GM23338 (cell line): ENCODE measurements at regions not wholly inside any gene's neighbourhood (a gene's known extent, or its start where the extent isn't known, plus 50 kb on each side); places are given as distances from the start of the nearest gene placed in this dataset.

ENCODE experiments used
- ATAC-seq: fragments of 200-7000 bp; cut with Tn5 transposase; 3 replicates; pipeline ENCODE4 v1.9.1; 2020
- DNase-seq: peaks from one replicate; pipeline ENCODE4 v3.0.0-alpha.2; 2015; ENCODE audit warnings: low spot score
- H2AFZ ChIP-seq: fragments of 200-600 bp; sonication (generic); 2 replicates; pipeline ENCODE4 v1.8.0; 2016; ENCODE audit warnings: antibody characterized with exemption, mild to moderate bottlenecking, moderate library complexity
- H3F3A ChIP-seq: fragments of 200-600 bp; sonication (generic); replicated peaks from 2 replicates; pipeline ENCODE4 v1.8.0; 2017; ENCODE audit warnings: antibody characterized with exemption, mixed run types, low read depth
- H3K27ac ChIP-seq: fragments of 200-600 bp; sonication (generic); 2 replicates; pipeline ENCODE4 v1.6.1; 2016; ENCODE audit warnings: low read depth
- H3K27me3 ChIP-seq: fragments of 200-600 bp; sonication (generic); 2 replicates; pipeline ENCODE4 v1.8.0; 2016; ENCODE audit warnings: mild to moderate bottlenecking, mixed run types, moderate library complexity; ENCODE audit not compliant: insufficient read depth
- H3K36me3 ChIP-seq: fragments of 200-600 bp; sonication (generic); 2 replicates; pipeline ENCODE4 v1.8.0; 2016; ENCODE audit warnings: mild to moderate bottlenecking; ENCODE audit not compliant: insufficient read depth
- H3K4me1 ChIP-seq: fragments of 200-600 bp; sonication (generic); 2 replicates; pipeline ENCODE4 v1.8.0; 2016; ENCODE audit warnings: mild to moderate bottlenecking, moderate library complexity; ENCODE audit not compliant: insufficient read depth
- H3K4me2 ChIP-seq: fragments of 200-600 bp; sonication (generic); 2 replicates; pipeline ENCODE4 v1.7.1; 2017; ENCODE audit warnings: mixed run types
- H3K4me3 ChIP-seq: fragments of 200-600 bp; sonication (generic); 2 replicates; pipeline ENCODE4 v1.6.1; 2016; ENCODE audit warnings: mixed run types
- H3K79me2 ChIP-seq: fragments of 200-600 bp; sonication (generic); replicated peaks from 2 replicates; pipeline ENCODE4 v1.8.0; 2017; ENCODE audit warnings: mild to moderate bottlenecking; ENCODE audit not compliant: insufficient read depth
- H3K9me2 ChIP-seq: fragments of 200-600 bp; sonication (generic); 2 replicates; pipeline ENCODE4 v1.8.0; 2017; ENCODE audit not compliant: insufficient read depth
- H4K20me1 ChIP-seq: fragments of 200-600 bp; sonication (generic); replicated peaks from 2 replicates; pipeline ENCODE4 v1.8.0; 2017; ENCODE audit warnings: mild to moderate bottlenecking; ENCODE audit not compliant: insufficient read depth
- H3K27ac Mint-ChIP-seq: 2 replicates; pipeline ENCODE4 v1.8.0; 2020; ENCODE audit warnings: inconsistent platforms, mild to moderate bottlenecking, moderate library complexity, mixed read lengths
- H3K27me3 Mint-ChIP-seq: 3 replicates; pipeline ENCODE4 v1.8.0; 2022; ENCODE audit warnings: low read depth, mild to moderate bottlenecking, moderate library complexity, mixed read lengths, inconsistent platforms; ENCODE audit not compliant: insufficient read depth, poor library complexity
- H3K36me3 Mint-ChIP-seq: 3 replicates; pipeline ENCODE4 v1.8.0; 2021; ENCODE audit warnings: low read depth, mild to moderate bottlenecking, inconsistent platforms, moderate library complexity, mixed read lengths
- H3K4me1 Mint-ChIP-seq: 3 replicates; pipeline ENCODE4 v1.8.0; 2020; ENCODE audit warnings: mild to moderate bottlenecking, inconsistent platforms, mixed read lengths
- H3K4me3 Mint-ChIP-seq: 3 replicates; pipeline ENCODE4 v1.8.0; 2021; ENCODE audit warnings: moderate library complexity, mild to moderate bottlenecking, inconsistent platforms, mixed read lengths
- H3K9me3 Mint-ChIP-seq: 3 replicates; pipeline ENCODE4 v1.8.0; 2020; ENCODE audit warnings: moderate library complexity, mild to moderate bottlenecking, inconsistent platforms, mixed read lengths
- CREB1 ChIP-seq: fragments of 250-450 bp; sonication (Bioruptor Pico); IDR thresholded peaks from 2 replicates; pipeline ENCODE4 v1.5.0; 2020; ENCODE audit warnings: low read depth, mild to moderate bottlenecking, moderate library complexity
- CTCF ChIP-seq, 2 experiments: fragments of 200-600 bp in 1 of 2; sonication (generic) in 1 of 2; conservative IDR thresholded peaks; 2 replicates each; pipeline versions ENCODE4 v1.5.1 to v1.6.1; 2016 to 2017; ENCODE audit warnings: antibody characterized with exemption in 2 of 2, low read depth in 2 of 2, mild to moderate bottlenecking in 2 of 2, moderate library complexity in 1 of 2
- EZH2 ChIP-seq: fragments of 200-600 bp; sonication (generic); IDR thresholded peaks from one replicate; pipeline ENCODE4 v1.8.0; 2017; ENCODE audit warnings: antibody characterized with exemption, mild to moderate bottlenecking, low read depth; ENCODE audit not compliant: unreplicated experiment
- EZH2phosphoT487 ChIP-seq: fragments of 200-600 bp; sonication (generic); IDR thresholded peaks from one replicate; pipeline ENCODE4 v1.8.1; 2018; ENCODE audit warnings: antibody characterized with exemption; ENCODE audit not compliant: unreplicated experiment
- JUNB ChIP-seq: IDR thresholded peaks from one replicate; pipeline ENCODE4 v1.6.1; 2016; ENCODE audit warnings: antibody characterized with exemption; ENCODE audit not compliant: unreplicated experiment
- NANOG ChIP-seq: IDR thresholded peaks from 2 replicates; pipeline ENCODE4 v1.6.1; 2016; ENCODE audit warnings: antibody characterized with exemption, borderline replicate concordance
- POLR2AphosphoS5 ChIP-seq: IDR thresholded peaks from 2 replicates; pipeline ENCODE4 v1.6.1; 2016; ENCODE audit warnings: antibody characterized with exemption, low read depth
- REST ChIP-seq: IDR thresholded peaks from one replicate; pipeline ENCODE4 v1.6.1; 2018; ENCODE audit warnings: antibody characterized with exemption; ENCODE audit not compliant: unreplicated experiment
- STAT1 ChIP-seq: IDR thresholded peaks from one replicate; pipeline ENCODE4 v1.6.1; 2016; ENCODE audit warnings: antibody characterized with exemption; ENCODE audit not compliant: unreplicated experiment
- ZNF114 ChIP-seq: fragments of 250-450 bp; sonication (Bioruptor Pico); IDR thresholded peaks from 2 replicates; pipeline ENCODE4 v1.5.0; 2020; ENCODE audit warnings: mild to moderate bottlenecking, moderate library complexity
- ZNF331 ChIP-seq: fragments of 250-450 bp; sonication (Bioruptor Pico); IDR thresholded peaks from 2 replicates; pipeline ENCODE4 v1.5.0; 2020; ENCODE audit warnings: low read depth, mild to moderate bottlenecking, moderate library complexity
- ZNF462 ChIP-seq: fragments of 250-450 bp; sonication (Bioruptor Pico); IDR thresholded peaks from 2 replicates; pipeline ENCODE4 v1.5.0; 2020; ENCODE audit warnings: mild to moderate bottlenecking, moderate library complexity
- TF ChIP-seq, protein P1 (sequence below): IDR thresholded peaks from 2 replicates; pipeline ENCODE4 v1.6.1; 2016; ENCODE audit warnings: antibody characterized with exemption

DNA sequence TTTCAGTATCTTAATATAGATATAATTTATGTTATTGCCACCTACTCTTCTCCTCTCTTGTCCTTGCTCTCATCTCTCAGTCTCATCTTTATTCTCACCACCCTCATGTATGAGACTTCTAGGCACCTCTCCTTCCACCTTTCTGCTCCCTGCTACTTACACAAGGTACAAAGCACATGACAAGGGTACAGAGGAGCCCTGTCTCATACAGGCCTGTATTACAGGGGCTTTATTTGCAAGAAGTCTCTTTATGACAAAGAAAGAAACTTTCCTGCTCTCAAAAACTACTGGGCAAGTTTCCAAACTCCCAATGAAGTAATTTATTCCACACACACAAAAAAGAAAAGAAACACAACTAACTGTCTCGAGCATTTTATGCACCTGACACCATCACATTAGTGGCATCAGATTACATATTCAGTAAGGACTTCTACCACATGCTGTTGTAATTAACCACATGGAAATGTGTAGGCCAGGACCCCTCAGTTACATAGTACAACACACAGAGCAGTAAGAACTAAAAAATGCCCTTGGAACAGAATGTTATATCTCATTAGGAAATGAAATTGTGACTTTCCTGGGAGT lies 253.1 kb downstream of the FZD1 start:
- Histone ChIP-seq H4K20me1 (no peaks in the 10 kb centered on the region), H3K4me1 (no peaks in the 10 kb centered on the region), H3K27me3 (no peaks in the 10 kb centered on the region), H3K27ac (no peak overlapping the region), H3K79me2 (no peaks in the 10 kb centered on the region), H3K36me3 (no peaks in the 10 kb centered on the region), H3K9me2 (no peaks in the 10 kb centered on the region; the same call in 1 of the 2 replicates), H3K4me2 (no peak overlapping the region), H2AFZ (no peak overlapping the region), H3K4me3 (no peak overlapping the region), H3F3A (no peaks in the 10 kb centered on the region)
- ATAC-seq (no peak), DNase-seq (no peak)
- Mint-ChIP-seq H3K4me3 (no peak overlapping the region), H3K27me3 (no peaks in the 10 kb centered on the region), H3K4me1 (0 out of 3 replicates have a peak, but pooled peaks cover 3% of the 10 kb centered on the region), H3K9me3 (no peaks in the 10 kb centered on the region; the same call in 2 of the 3 replicates), H3K36me3 (no peaks in the 10 kb centered on the region), H3K27ac (no peak overlapping the region)
- TF ChIP-seq, protein P1, sequence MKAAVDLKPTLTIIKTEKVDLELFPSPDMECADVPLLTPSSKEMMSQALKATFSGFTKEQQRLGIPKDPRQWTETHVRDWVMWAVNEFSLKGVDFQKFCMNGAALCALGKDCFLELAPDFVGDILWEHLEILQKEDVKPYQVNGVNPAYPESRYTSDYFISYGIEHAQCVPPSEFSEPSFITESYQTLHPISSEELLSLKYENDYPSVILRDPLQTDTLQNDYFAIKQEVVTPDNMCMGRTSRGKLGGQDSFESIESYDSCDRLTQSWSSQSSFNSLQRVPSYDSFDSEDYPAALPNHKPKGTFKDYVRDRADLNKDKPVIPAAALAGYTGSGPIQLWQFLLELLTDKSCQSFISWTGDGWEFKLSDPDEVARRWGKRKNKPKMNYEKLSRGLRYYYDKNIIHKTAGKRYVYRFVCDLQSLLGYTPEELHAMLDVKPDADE, result no peak
- no peak for TF ChIP-seq EZH2
- no peak for TF ChIP-seq REST
- TF ChIP-seq ZNF114, result no peak
- no peak for TF ChIP-seq CREB1 (CRISPR knock-in tag)
- no peak for TF ChIP-seq EZH2phosphoT487
- no peak for TF ChIP-seq NANOG
- TF ChIP-seq POLR2AphosphoS5, result no peak
- TF ChIP-seq STAT1, result no peak
- no peak for TF ChIP-seq ZNF462
- no peak for TF ChIP-seq CTCF (conservative IDR thresholded peaks at IDR 0.05; ENCODE audit: low read depth in 2 of 2)
- TF ChIP-seq JUNB, result no peak
- TF ChIP-seq ZNF331 (CRISPR knock-in tag), result no peak
